Loucy (cell line): ENCODE measurements at regions not wholly inside any gene's neighbourhood (a gene's known extent, or its start where the extent isn't known, plus 50 kb on each side); places are given as distances from the start of the nearest gene placed in this dataset.

Source experiments
- H2AFZ ChIP-seq: fragments of 200-600 bp; sonication (generic); 2 replicates; pipeline ENCODE4 v1.6.0; 2016; ENCODE audit warnings: antibody characterized with exemption, mild to moderate bottlenecking, low read length, moderate library complexity
- H3F3A ChIP-seq: fragments of 200-600 bp; 2 replicates; pipeline ENCODE4 v1.6.0; 2016; ENCODE audit warnings: antibody characterized with exemption, low read depth, mild to moderate bottlenecking
- H3K27me3 ChIP-seq: fragments of 200-600 bp; sonication (generic); 2 replicates; pipeline ENCODE4 v1.6.1; 2014; ENCODE audit warnings: low read length, mild to moderate bottlenecking; ENCODE audit not compliant: insufficient read depth, poor library complexity, severe bottlenecking
- H3K36me3 ChIP-seq: fragments of 200-600 bp; sonication (generic); 2 replicates; pipeline ENCODE4 v1.6.1; 2016; ENCODE audit warnings: low read length; ENCODE audit not compliant: insufficient read depth
- H3K4me1 ChIP-seq: fragments of 200-600 bp; sonication (generic); 2 replicates; pipeline ENCODE4 v1.5.1; 2014; ENCODE audit warnings: low read length, mild to moderate bottlenecking; ENCODE audit not compliant: insufficient read depth, poor library complexity, severe bottlenecking
- H3K4me2 ChIP-seq: fragments of 200-600 bp; sonication (generic); 2 replicates; pipeline ENCODE4 v1.6.0; 2014; ENCODE audit warnings: antibody characterized with exemption, low read length, low read depth, mild to moderate bottlenecking; ENCODE audit not compliant: poor library complexity, severe bottlenecking
- H3K4me3 ChIP-seq: fragments of 200-600 bp; sonication (generic); 2 replicates; pipeline ENCODE4 v1.5.1; 2014; ENCODE audit warnings: low read length, mild to moderate bottlenecking, mixed read lengths; ENCODE audit not compliant: poor library complexity, severe bottlenecking
- H3K79me2 ChIP-seq: fragments of 200-600 bp; sonication (generic); 2 replicates; pipeline ENCODE4 v1.6.1; 2014; ENCODE audit warnings: low read length; ENCODE audit not compliant: insufficient read depth
- H3K9ac ChIP-seq: fragments of 200-600 bp; sonication (generic); 2 replicates; pipeline ENCODE4 v1.6.0; 2014; ENCODE audit warnings: mild to moderate bottlenecking, low read depth, low read length, moderate library complexity; ENCODE audit not compliant: poor library complexity, severe bottlenecking
- H3K9me2 ChIP-seq: fragments of 200-600 bp; sonication (generic); replicated peaks from 2 replicates; pipeline ENCODE4 v1.6.1; 2016; ENCODE audit warnings: low read depth, low read length, mixed read lengths
- H3K9me3 ChIP-seq: fragments of 200-600 bp; sonication (generic); 2 replicates; pipeline ENCODE4 v1.6.1; 2014; ENCODE audit warnings: mild to moderate bottlenecking, antibody characterized with exemption, low read length, low read depth; ENCODE audit not compliant: insufficient read depth
- H4K20me1 ChIP-seq: fragments of 200-600 bp; sonication (generic); 2 replicates; pipeline ENCODE4 v1.6.0; 2014; ENCODE audit warnings: antibody characterized with exemption, low read length, mild to moderate bottlenecking; ENCODE audit not compliant: insufficient read depth, poor library complexity, severe bottlenecking
- EZH2phosphoT487 ChIP-seq: fragments of 200-600 bp; IDR thresholded peaks from 2 replicates; pipeline ENCODE4 v1.6.1; 2018; ENCODE audit warnings: antibody characterized with exemption, mild to moderate bottlenecking, moderate library complexity, borderline replicate concordance
- TF ChIP-seq, protein P1 (sequence below): fragments of 200-600 bp; sonication (generic); conservative IDR thresholded peaks from 2 replicates; pipeline ENCODE4 v1.5.1; 2014; ENCODE audit warnings: mild to moderate bottlenecking, antibody characterized with exemption, low read length

- H3K36me3 ChIP-seq, result no peaks in the 10 kb centered on the region
- no peaks in the 10 kb centered on the region for H3K9me3 ChIP-seq
- no peak overlapping the region for H3K4me2 ChIP-seq
- H3K79me2 ChIP-seq, result no peaks in the 10 kb centered on the region
- no peak overlapping the region for H3K9ac ChIP-seq
- no peak overlapping the region for H3K4me3 ChIP-seq
- no peak overlapping the region for H2AFZ ChIP-seq
- H4K20me1 ChIP-seq, result no peaks in the 10 kb centered on the region
- H3K9me2 ChIP-seq, result no peaks in the 10 kb centered on the region
- no peaks in the 10 kb centered on the region for H3K27me3 ChIP-seq
- H3F3A ChIP-seq, result no peaks in the 10 kb centered on the region
- no peaks in the 10 kb centered on the region for H3K4me1 ChIP-seq
- TF ChIP-seq EZH2phosphoT487, result no peak
- TF ChIP-seq, protein P1, sequence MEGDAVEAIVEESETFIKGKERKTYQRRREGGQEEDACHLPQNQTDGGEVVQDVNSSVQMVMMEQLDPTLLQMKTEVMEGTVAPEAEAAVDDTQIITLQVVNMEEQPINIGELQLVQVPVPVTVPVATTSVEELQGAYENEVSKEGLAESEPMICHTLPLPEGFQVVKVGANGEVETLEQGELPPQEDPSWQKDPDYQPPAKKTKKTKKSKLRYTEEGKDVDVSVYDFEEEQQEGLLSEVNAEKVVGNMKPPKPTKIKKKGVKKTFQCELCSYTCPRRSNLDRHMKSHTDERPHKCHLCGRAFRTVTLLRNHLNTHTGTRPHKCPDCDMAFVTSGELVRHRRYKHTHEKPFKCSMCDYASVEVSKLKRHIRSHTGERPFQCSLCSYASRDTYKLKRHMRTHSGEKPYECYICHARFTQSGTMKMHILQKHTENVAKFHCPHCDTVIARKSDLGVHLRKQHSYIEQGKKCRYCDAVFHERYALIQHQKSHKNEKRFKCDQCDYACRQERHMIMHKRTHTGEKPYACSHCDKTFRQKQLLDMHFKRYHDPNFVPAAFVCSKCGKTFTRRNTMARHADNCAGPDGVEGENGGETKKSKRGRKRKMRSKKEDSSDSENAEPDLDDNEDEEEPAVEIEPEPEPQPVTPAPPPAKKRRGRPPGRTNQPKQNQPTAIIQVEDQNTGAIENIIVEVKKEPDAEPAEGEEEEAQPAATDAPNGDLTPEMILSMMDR, result no peak
These were observed 158.3 kb upstream of the KCNJ16 start for GRCh38 chr17:69916761-69917160.

DNA sequence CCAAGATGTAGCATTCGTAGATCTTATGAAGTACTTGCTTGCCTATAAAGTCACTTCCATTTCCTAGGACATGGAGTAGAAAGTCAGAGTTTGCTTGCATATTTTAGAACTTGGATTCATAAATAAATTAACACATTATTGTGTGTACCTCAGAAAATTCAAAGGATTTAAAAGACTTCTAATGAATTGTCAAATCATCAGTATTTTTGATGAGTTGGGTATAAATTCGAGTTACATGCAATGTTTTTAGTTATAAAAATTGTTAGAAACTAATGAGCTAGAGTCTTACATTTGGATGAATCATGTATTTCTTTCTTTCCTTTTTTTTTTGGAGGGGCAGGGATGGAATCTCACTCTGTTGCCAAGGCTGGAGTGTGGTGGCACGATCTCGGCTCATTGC is 156.9 kb upstream of the KCNJ16 start:
- Histone ChIP-seq H3K9ac (no peak overlapping the region), H4K20me1 (no peaks in the 10 kb centered on the region), H2AFZ (no peak overlapping the region), H3K4me2 (no peak overlapping the region), H3K9me2 (no peaks in the 10 kb centered on the region), H3F3A (no peaks in the 10 kb centered on the region), H3K36me3 (no peaks in the 10 kb centered on the region), H3K9me3 (no peaks in the 10 kb centered on the region), H3K27me3 (no peaks in the 10 kb centered on the region), H3K79me2 (no peaks in the 10 kb centered on the region), H3K4me3 (no peak overlapping the region), H3K4me1 (no peaks in the 10 kb centered on the region)
- TF ChIP-seq, protein P1, result no peak

- Histone ChIP-seq H2AFZ (no peak overlapping the region), H3K27me3 (no peaks in the 10 kb centered on the region), H3K4me3 (no peak overlapping the region), H3K4me2 (no peak overlapping the region), H3F3A (no peaks in the 10 kb centered on the region), H3K36me3 (no peaks in the 10 kb centered on the region), H4K20me1 (no peaks in the 10 kb centered on the region), H3K9me3 (no peaks in the 10 kb centered on the region), H3K9ac (no peak overlapping the region), H3K79me2 (no peaks in the 10 kb centered on the region), H3K4me1 (no peaks in the 10 kb centered on the region), H3K9me2 (no peaks in the 10 kb centered on the region)
- TF ChIP-seq EZH2phosphoT487, result no peak
- TF ChIP-seq, protein P1, result no peak
These were observed 155.2 kb upstream of the KCNJ16 start for GRCh38 chr17:69919789-69920188.
